Psoas muscle (tissue), 7 donors: ENCODE measurements at regions not wholly inside any gene's neighbourhood (a gene's known extent, or its start where the extent isn't known, plus 50 kb on each side); places are given as distances from the start of the nearest gene placed in this dataset.

ENCODE experiments used
- ATAC-seq, 4 donors: fragments of 200-7000 bp; cut with Tn5 transposase; one replicate each; pipeline ENCODE4 v1.9.1; 2020; ENCODE audit warnings: moderate library complexity in 3 of 4, mild to moderate bottlenecking in 2 of 4
- DNase-seq, 2 donors: peaks; one replicate each; pipeline ENCODE4 v3.0.0-alpha.2; 2020
- H3K27ac ChIP-seq: fragments of 200-600 bp; one replicate; pipeline ENCODE4 v1.8.0; 2022
- H3K27me3 ChIP-seq, 3 donors: fragments of 200-600 bp in 1 of 3; one replicate each; pipeline versions ENCODE4 v1.6.1 to v1.8.0; 2013 to 2022; ENCODE audit warnings: low read length in 2 of 3, mild to moderate bottlenecking in 2 of 3, moderate library complexity in 1 of 3; ENCODE audit not compliant: insufficient read depth in 3 of 3
- H3K36me3 ChIP-seq, 2 donors: fragments of 200-600 bp in 1 of 2; one replicate each; pipeline versions ENCODE4 v1.6.1 to v1.8.0; 2013 to 2022; ENCODE audit warnings: low read depth in 1 of 2, mild to moderate bottlenecking in 1 of 2, moderate library complexity in 1 of 2; ENCODE audit not compliant: insufficient read depth in 1 of 2
- H3K4me1 ChIP-seq: fragments of 200-600 bp; one replicate; pipeline ENCODE4 v1.8.0; 2022
- H3K4me3 ChIP-seq: fragments of 200-600 bp; one replicate; pipeline ENCODE4 v1.8.0; 2022; ENCODE audit warnings: mild to moderate bottlenecking
- H3K9me3 ChIP-seq: fragments of 200-600 bp; one replicate; pipeline ENCODE4 v1.8.0; 2022
- WGBS, 3 donors: extraction: QIAGEN DNeasy Blood & Tissue Kit; methylation state at CpG; one replicate each; pipeline versions ENCODE4 v1.1.6 to v1.1.7; 2013; 5-methylcytosine and 5-hydroxymethylcytosine counted together
- intact Hi-C, 2 donors: fragments of 100-400 bp; cut with DNase I; formaldehyde crosslinking; loops; one replicate each; pipeline versions ENCODE4 v1.11.0 to v1.14.2; 2022
- TF ChIP-seq, protein P1 (sequence below): fragments of 200-600 bp; IDR thresholded peaks from one replicate; pipeline ENCODE4 v1.8.0; 2022; ENCODE audit warnings: antibody characterized with exemption
- donor health status: healthy with polysubstance abuse.
- donor health status: DM: no; HTN: no; CAD: no; lungs with moderate emphysema.
- donor health status: Bipolar disorder and iron deficiency.
- donor health status: healthy.
- donor health status: DM: yes; HTN: yes; CAD: no.
- donor health status: DM: no; HTN: no; CAD: no.
- donor health status: DM: yes; HTN: yes; CAD: no.

DNA sequence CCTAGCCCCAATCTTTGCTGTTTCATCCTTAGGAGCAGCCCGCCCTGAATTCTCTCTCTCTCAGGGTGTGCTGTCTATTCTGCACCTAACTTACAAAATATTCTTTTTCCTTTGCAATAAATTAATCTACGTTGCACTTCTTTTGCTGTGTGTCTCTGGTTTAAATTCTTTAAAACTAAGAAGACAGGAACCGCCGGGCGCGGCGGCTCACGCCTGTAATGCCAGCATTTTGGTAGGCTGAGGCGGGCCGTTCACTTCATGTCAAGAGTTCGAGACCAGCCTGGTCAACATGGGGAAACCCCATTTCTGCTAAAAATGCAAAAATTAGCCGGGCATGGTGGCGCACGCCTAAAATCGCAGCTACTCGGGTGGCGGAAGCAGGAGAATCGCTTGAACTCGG lies 148.5 kb upstream of the PRSS16 start:
- Histone ChIP-seq H3K27ac (no peak overlapping the region), H3K4me1 (no peaks in the 10 kb centered on the region), H3K4me3 (no peak overlapping the region), H3K36me3 (no peaks in the 10 kb centered on the region), H3K27me3 (peaks cover 0 to 35% (median 6%) of the 10 kb centered on the region in 3 donors), H3K9me3 (no peaks in the 10 kb centered on the region)
- intact Hi-C loops: no loop called here
- ATAC-seq: no peak
- TF ChIP-seq, protein P1, sequence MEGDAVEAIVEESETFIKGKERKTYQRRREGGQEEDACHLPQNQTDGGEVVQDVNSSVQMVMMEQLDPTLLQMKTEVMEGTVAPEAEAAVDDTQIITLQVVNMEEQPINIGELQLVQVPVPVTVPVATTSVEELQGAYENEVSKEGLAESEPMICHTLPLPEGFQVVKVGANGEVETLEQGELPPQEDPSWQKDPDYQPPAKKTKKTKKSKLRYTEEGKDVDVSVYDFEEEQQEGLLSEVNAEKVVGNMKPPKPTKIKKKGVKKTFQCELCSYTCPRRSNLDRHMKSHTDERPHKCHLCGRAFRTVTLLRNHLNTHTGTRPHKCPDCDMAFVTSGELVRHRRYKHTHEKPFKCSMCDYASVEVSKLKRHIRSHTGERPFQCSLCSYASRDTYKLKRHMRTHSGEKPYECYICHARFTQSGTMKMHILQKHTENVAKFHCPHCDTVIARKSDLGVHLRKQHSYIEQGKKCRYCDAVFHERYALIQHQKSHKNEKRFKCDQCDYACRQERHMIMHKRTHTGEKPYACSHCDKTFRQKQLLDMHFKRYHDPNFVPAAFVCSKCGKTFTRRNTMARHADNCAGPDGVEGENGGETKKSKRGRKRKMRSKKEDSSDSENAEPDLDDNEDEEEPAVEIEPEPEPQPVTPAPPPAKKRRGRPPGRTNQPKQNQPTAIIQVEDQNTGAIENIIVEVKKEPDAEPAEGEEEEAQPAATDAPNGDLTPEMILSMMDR: no peak
- WGBS, 3 donors: 94 to 96% (median 95%) methylated on average over 19 of the region's 19 CpGs
- no peak for DNase-seq

DNA sequence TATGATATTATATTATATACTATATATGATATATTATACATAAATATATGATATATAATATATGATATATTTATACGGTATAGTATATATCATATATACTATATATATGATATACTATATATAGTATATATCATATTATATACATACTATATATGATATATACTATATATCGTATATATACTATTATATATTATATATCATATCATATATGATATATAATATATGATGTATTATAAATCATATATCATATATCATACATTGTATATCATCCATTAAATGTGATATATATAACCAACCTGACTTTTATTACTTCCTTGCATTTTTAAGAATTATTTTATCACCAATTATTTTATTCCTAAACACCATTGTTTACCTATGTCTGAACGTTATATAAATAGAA lies 146.6 kb upstream of the PRSS16 start:
- intact Hi-C loops: no loop called here

DNA sequence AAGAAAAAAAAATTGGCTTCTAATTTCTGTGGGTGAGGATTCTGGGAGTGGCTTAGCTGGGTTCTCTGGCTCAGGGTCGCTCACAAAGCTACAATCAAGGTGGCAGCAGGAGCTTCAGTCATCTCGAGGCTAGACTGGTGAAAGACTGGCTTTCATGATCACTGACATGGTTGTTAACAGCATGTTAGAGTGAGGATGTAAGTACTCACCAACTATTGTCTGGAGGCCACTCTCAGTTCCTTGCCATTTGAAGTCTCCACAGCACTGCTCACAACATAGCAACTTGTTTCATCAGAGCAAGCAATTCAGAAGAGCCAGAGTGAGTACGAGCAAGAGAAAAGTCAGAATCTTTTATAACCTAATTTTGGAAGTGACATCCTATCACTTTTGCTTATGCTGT lies 145.7 kb upstream of the PRSS16 start:
- no peak overlapping the region for H3K27ac ChIP-seq
- H3K4me1 ChIP-seq: no peaks in the 10 kb centered on the region
- no peak for ATAC-seq
- H3K4me3 ChIP-seq: no peak overlapping the region
- no peaks in the 10 kb centered on the region for H3K36me3 ChIP-seq
- intact Hi-C loops: no loop called here
- DNase-seq: no peak
- no peaks in the 10 kb centered on the region for H3K9me3 ChIP-seq
- WGBS, 3 donors: 39 to 53% (median 43%) methylated on average over 3 of the region's 3 CpGs
- TF ChIP-seq, protein P1: no peak
- peaks cover 0 to 11% (median 8%) of the 10 kb centered on the region in 3 donors for H3K27me3 ChIP-seq

More for the DNA sequence above, 146.6 kb upstream of the PRSS16 start:
- no peaks in the 10 kb centered on the region for H3K9me3 ChIP-seq
- 82 to 89% (median 87%) methylated on average over 3 of the region's 3 CpGs for WGBS, 3 donors
- DNase-seq (no peak), ATAC-seq (no peak)
- H3K36me3 ChIP-seq: no peaks in the 10 kb centered on the region
- no peak overlapping the region for H3K4me3 ChIP-seq
- TF ChIP-seq, protein P1: no peak
- no peaks in the 10 kb centered on the region for H3K4me1 ChIP-seq
- H3K27ac ChIP-seq: no peak overlapping the region
- peaks cover 0 to 20% (median 8%) of the 10 kb centered on the region in 3 donors for H3K27me3 ChIP-seq

DNA sequence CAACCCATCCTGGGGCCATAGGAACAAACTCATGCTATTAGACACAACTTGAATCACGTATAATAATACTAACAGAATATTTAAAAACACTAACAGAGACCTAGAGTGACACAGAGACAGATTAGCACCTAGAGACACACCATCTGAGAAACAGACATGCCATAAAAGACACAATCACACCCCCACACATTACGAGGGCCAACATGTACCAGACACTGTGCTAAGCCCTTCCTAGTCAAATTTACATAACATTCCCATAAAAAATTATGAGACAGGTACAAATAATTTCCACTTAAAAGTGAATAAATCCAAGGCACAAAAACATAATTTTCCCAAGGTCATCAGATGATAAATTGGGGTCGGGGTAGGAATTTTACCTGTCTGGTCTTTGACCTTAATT lies 141.1 kb upstream of the PRSS16 start:
- WGBS, 3 donors: 75 to 79% (median 79%) methylated on average over 3 of the region's 3 CpGs
- TF ChIP-seq, protein P1: no peak

DNA sequence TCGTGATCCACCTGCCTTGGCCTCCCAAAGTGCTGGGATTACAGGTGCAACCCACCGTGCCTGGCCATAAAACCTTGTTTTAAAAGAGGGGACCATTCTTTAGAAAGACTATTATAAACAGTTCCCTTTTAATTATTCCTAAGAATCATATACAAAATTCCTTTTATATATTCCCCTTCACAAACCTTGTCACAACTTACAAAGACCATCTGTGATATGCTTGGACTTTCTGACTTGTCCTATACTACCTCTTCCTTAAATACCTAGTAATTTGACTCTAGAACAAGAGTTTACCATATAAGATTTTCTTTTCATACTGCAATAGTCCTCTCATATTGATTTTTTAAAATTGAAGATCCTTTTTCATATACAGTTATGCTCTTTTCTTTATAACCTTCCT lies 135.8 kb upstream of the PRSS16 start:
- Histone ChIP-seq H3K27ac (no peak overlapping the region), H3K4me1 (no peaks in the 10 kb centered on the region), H3K4me3 (no peak overlapping the region), H3K9me3 (no peaks in the 10 kb centered on the region), H3K36me3 (no peaks in the 10 kb centered on the region), H3K27me3 (no peaks in the 10 kb centered on the region)
- intact Hi-C loops: no loop called here
- TF ChIP-seq, protein P1: no peak
- DNase-seq (no peak), ATAC-seq (no peak)
- 68 to 84% (median 70%) methylated on average over 2 of the region's 2 CpGs for WGBS, 3 donors

More for the DNA sequence above, 141.1 kb upstream of the PRSS16 start:
- intact Hi-C loops: no loop called here
- DNase-seq (no peak), ATAC-seq (no peak)
- Histone ChIP-seq H3K36me3 (no peaks in the 10 kb centered on the region), H3K27me3 (peaks cover 0 to 4% (median 0%) of the 10 kb centered on the region in 3 donors), H3K4me1 (no peaks in the 10 kb centered on the region), H3K9me3 (no peaks in the 10 kb centered on the region), H3K4me3 (no peak overlapping the region), H3K27ac (no peak overlapping the region)
